K562 (cell line): ENCODE measurements at regions not wholly inside any gene's neighbourhood (a gene's known extent, or its start where the extent isn't known, plus 50 kb on each side); places are given as distances from the start of the nearest gene placed in this dataset.
"Not testable (repeated sequence)": the region's sequence is repeated elsewhere in the genome, so short reads cannot be mapped to it uniquely, and the experiment has no call there.

Experiments
- ATAC-seq: fragments of 200-7000 bp; cut with Tn5 transposase; 3 replicates; pipeline ENCODE4 v1.9.1; 2020; ENCODE audit warnings: moderate library complexity
- BruUV-seq: library from RNA; stranded (reverse); fragments of 400-500 nt; replicated peaks from 2 replicates; lab custom pipeline; 2021; lab: Mats Ljungman, UMichigan
- CTCF ChIA-PET: fragments of 300-600 bp; formaldehyde crosslinking; extraction: SDS; loops from one replicate; lab custom pipeline; 2021; ENCODE audit warnings: low intra/inter-chr PET ratio; lab: Yijun Ruan, JAX
- POLR2A ChIA-PET: fragments of 300-600, 350-650 bp; sonication (Branson Sonifier 250); formaldehyde crosslinking; extraction: SDS; loops from one replicate; lab custom pipeline; 2021; ENCODE audit warnings: antibody characterized with exemption, inconsistent platforms; lab: Yijun Ruan, JAX
- DNase-seq, 4 experiments: peaks; one replicate each; pipeline versions ENCODE4 v3.0.0 to v3.0.0-alpha.2; 2011 to 2018; ENCODE audit warnings: low spot score in 3 of 4, mixed read lengths in 3 of 4; ENCODE audit errors: extremely low read depth in 1 of 4
- FAIRE-seq: peaks from 2 replicates; lab custom pipeline; 2011; peaks lifted over from hg19 to GRCh38; lab: Jason Lieb, UNC
- H2AFZ ChIP-seq: 2 replicates; pipeline ENCODE4 v1.6.0; 2011; ENCODE audit warnings: low read depth, low read length, control low read depth, inconsistent platforms
- H3K27ac ChIP-seq: fragments of 200-600 bp; 3 replicates; pipeline ENCODE4 v1.8.0; 2011; ENCODE audit warnings: low read depth, mild to moderate bottlenecking, control low read depth, inconsistent platforms, low read length, moderate library complexity, mixed read lengths; ENCODE audit errors: extremely low read depth
- H3K27me3 ChIP-seq, 2 experiments: fragments of 300-600 bp in 1 of 2; 2 replicates in 1 of 2; 3 replicates in 1 of 2; pipeline versions ENCODE4 v1.6.0 to v1.8.0; 2011; ENCODE audit warnings: inconsistent platforms in 2 of 2, low read length in 2 of 2, mild to moderate bottlenecking in 1 of 2, mixed read lengths in 1 of 2, moderate library complexity in 1 of 2; ENCODE audit not compliant: control insufficient read depth in 2 of 2, insufficient read depth in 2 of 2
- H3K36me3 ChIP-seq: fragments of 300-600 bp; 3 replicates; pipeline ENCODE4 v1.8.0; 2011; ENCODE audit warnings: mild to moderate bottlenecking, low read length, inconsistent platforms; ENCODE audit not compliant: control insufficient read depth, insufficient read depth
- H3K4me1 ChIP-seq, 2 experiments: fragments of 200-600 bp in 1 of 2; replicated peaks in 1 of 2; 2 replicates in 1 of 2; 3 replicates in 1 of 2; pipeline versions ENCODE4 v1.5.1 to v1.8.0; 2011; ENCODE audit warnings: inconsistent platforms in 2 of 2, low read length in 2 of 2, mild to moderate bottlenecking in 1 of 2, mixed read lengths in 1 of 2, moderate library complexity in 1 of 2; ENCODE audit not compliant: control insufficient read depth in 2 of 2, insufficient read depth in 2 of 2
- H3K4me2 ChIP-seq: 2 replicates; pipeline ENCODE4 v1.6.1; 2011; ENCODE audit warnings: low read length, control low read depth, inconsistent platforms, mixed read lengths; ENCODE audit not compliant: insufficient read depth
- H3K4me3 ChIP-seq: fragments of 200-600 bp; sonication (generic), shearing (Covaris generic); 2 replicates; pipeline ENCODE4 v1.5.1; 2016; ENCODE audit warnings: control low read depth, inconsistent platforms
- H3K79me2 ChIP-seq: fragments of 200-600 bp; 3 replicates; pipeline ENCODE4 v1.8.0; 2011; ENCODE audit warnings: low read length, inconsistent platforms; ENCODE audit not compliant: control insufficient read depth, insufficient read depth
- H3K9ac ChIP-seq, 2 experiments: 2 replicates each; pipeline versions ENCODE4 v1.6.0 to v1.6.1; 2011; ENCODE audit warnings: low read depth in 2 of 2, low read length in 2 of 2, control low read depth in 1 of 2, inconsistent platforms in 1 of 2, mild to moderate bottlenecking in 1 of 2, mixed read lengths in 1 of 2; ENCODE audit not compliant: insufficient read depth in 1 of 2
- H3K9me1 ChIP-seq: one replicate; pipeline ENCODE4 v1.6.0; 2011; ENCODE audit warnings: inconsistent platforms, mild to moderate bottlenecking, low read length, moderate library complexity; ENCODE audit not compliant: control insufficient read depth, insufficient read depth
- H3K9me3 ChIP-seq: replicated peaks from 2 replicates; pipeline ENCODE4 v1.5.1; 2011; ENCODE audit warnings: low read depth, low read length, inconsistent platforms; ENCODE audit not compliant: control insufficient read depth, insufficient read depth
- H4K20me1 ChIP-seq: replicated peaks from 2 replicates; pipeline ENCODE4 v1.6.1; 2011; ENCODE audit warnings: low read length, inconsistent platforms, mixed read lengths; ENCODE audit not compliant: control insufficient read depth, insufficient read depth
- FUS ChIP-seq: fragments of 200-400 bp; formaldehyde crosslinking; optimal IDR thresholded peaks from 2 replicates; pipeline ENCODE3; 2017; ENCODE audit warnings: low read depth, low read length
- HNRNPUL1 ChIP-seq: fragments of 200-400 bp; formaldehyde crosslinking; IDR thresholded peaks from 2 replicates; pipeline ENCODE4 v1.6.1; 2017; ENCODE audit warnings: low read length
- REST ChIP-seq, 2 experiments: fragments of 450-650 bp; formaldehyde crosslinking in 1 of 2; IDR thresholded peaks; 2 replicates each; pipeline versions ENCODE4 v1.4.0 to v1.6.1; 2014 to 2020; ENCODE audit warnings: mild to moderate bottlenecking in 2 of 2, borderline replicate concordance in 1 of 2, low read depth in 1 of 2
- WGBS: fragments of 100-300 bp; shearing (Covaris generic); methylation state at CpG from one replicate; pipeline ENCODE4 v1.1.6; 2016; ENCODE audit warnings: low coverage, mixed read lengths; ENCODE audit not compliant: insufficient coverage; ENCODE audit errors: missing lambda C conversion rate; 5-methylcytosine and 5-hydroxymethylcytosine counted together
- in situ Hi-C: fragments of 300-500 bp; cut with MboI; formaldehyde crosslinking; loops from 4 replicates; pipeline ENCODE4 v1.15.0; 2018; ENCODE audit warnings: inconsistent platforms, mixed read lengths
- intact Hi-C: fragments of 100-400 bp; cut with micrococcal nuclease; formaldehyde crosslinking; loops from 2 replicates; pipeline ENCODE4 v1.14.2; 2022

- no peak for TF ChIP-seq FUS
- no peak for TF ChIP-seq HNRNPUL1
- TF ChIP-seq REST (IDR thresholded peaks at IDR 0.05; ENCODE audit: borderline replicate concordance) = no peak
- TF ChIP-seq REST (CRISPR knock-in tag; IDR thresholded peaks at IDR 0.05; ENCODE audit: low read depth) = no peak
Measured at GRCh38 chr6:11445146-11445545, 92.4 kb upstream of the TMEM170B start (continued).

GRCh38 chr6:11443125-11443524 lies 94.4 kb upstream of the TMEM170B start:
- H3K36me3 ChIP-seq, ATAC-seq, CTCF ChIA-PET, H3K27me3 ChIP-seq, DNase-seq, H3K27ac ChIP-seq, H2AFZ ChIP-seq, in situ Hi-C loops, intact Hi-C loops, H3K9me1 ChIP-seq, H3K4me2 ChIP-seq, H3K79me2 ChIP-seq, H3K4me1 ChIP-seq, BruUV-seq, H3K9me3 ChIP-seq, H3K9ac ChIP-seq, H4K20me1 ChIP-seq, H3K4me3 ChIP-seq, FAIRE-seq: not testable (repeated sequence)
- POLR2A ChIA-PET = interaction anchor here (0.6 kb wide), 1 partner anchor 16 kb away, joined by 3 read pairs; no protein-coding TSS in a partner anchor
- 0% methylated on average over 1 of the region's 1 CpG for WGBS
